Upper lobe of left lung (tissue), 4 donors: ENCODE measurements at regions not wholly inside any gene's neighbourhood (a gene's known extent, or its start where the extent isn't known, plus 50 kb on each side); places are given as distances from the start of the nearest gene placed in this dataset.

Experiments
- CTCF ChIP-seq, 6 experiments: fragments of 450-650 bp in 4 of 6; fragments of 200-600 bp in 2 of 6; sonication (generic) in 2 of 6; IDR thresholded peaks; one replicate each; pipeline ENCODE4 v1.5.1; 2016 to 2019; ENCODE audit warnings: antibody characterized with exemption in 6 of 6
- EP300 ChIP-seq, 4 donors: sonication (generic); formaldehyde crosslinking; IDR thresholded peaks; one replicate each; pipeline ENCODE4 v1.5.1; 2017; ENCODE audit warnings: antibody characterized with exemption in 4 of 4, control low read depth in 2 of 4
- POLR2A ChIP-seq, 4 donors: fragments of 450-650 bp; IDR thresholded peaks; one replicate each; pipeline ENCODE4 v1.5.1; 2016 to 2017; ENCODE audit warnings: antibody characterized with exemption in 4 of 4, mild to moderate bottlenecking in 2 of 4
- POLR2AphosphoS5 ChIP-seq, 2 donors: sonication (generic); formaldehyde crosslinking; IDR thresholded peaks; one replicate each; pipeline ENCODE4 v1.5.1; 2017; ENCODE audit warnings: antibody characterized with exemption in 2 of 2

- TF ChIP-seq CTCF (IDR thresholded peaks at IDR 0.05) (no peak), EP300 (IDR thresholded peaks at IDR 0.05) (no peak), POLR2A (IDR thresholded peaks at IDR 0.05) (no peak), POLR2AphosphoS5 (IDR thresholded peaks at IDR 0.05) (no peak)
Observed at GRCh38 chr1:219330001-219330400, 156.3 kb downstream of the LYPLAL1 start.
